Retinal pigment epithelial cell (primary cell): ENCODE measurements at regions not wholly inside any gene's neighbourhood (a gene's known extent, or its start where the extent isn't known, plus 50 kb on each side); places are given as distances from the start of the nearest gene placed in this dataset.

ENCODE experiments used
- DNase-seq: peaks from one replicate; pipeline ENCODE4 v3.0.0-alpha.2; 2010; ENCODE audit warnings: low read depth
- H3K4me3 ChIP-seq: 2 replicates; pipeline ENCODE4 v1.5.1; 2011; ENCODE audit warnings: mild to moderate bottlenecking, low read length, control low read depth, moderate library complexity
- CTCF ChIP-seq: conservative IDR thresholded peaks from 2 replicates; pipeline ENCODE4 v1.5.1; 2011; ENCODE audit warnings: low read depth, low read length, control low read depth, inconsistent platforms

- no peak overlapping the region for H3K4me3 ChIP-seq
- TF ChIP-seq CTCF: no peak
- DNase-seq: no peak
Observed at GRCh38 chr4:38454284-38454683, 209.7 kb upstream of the KLF3 start.

GRCh38 chr4:38455092-38455862 lies 208.7 kb upstream of the KLF3 start:
- H3K4me3 ChIP-seq: no peak overlapping the region
- no peak for DNase-seq
- no peak for TF ChIP-seq CTCF

- DNase-seq: no peak
- TF ChIP-seq CTCF: no peak
- no peak overlapping the region for H3K4me3 ChIP-seq
Observed at GRCh38 chr4:38456096-38456495, 207.9 kb upstream of the KLF3 start.

- no peak for TF ChIP-seq CTCF
- no peak for DNase-seq
- H3K4me3 ChIP-seq: no peak overlapping the region
Observed at GRCh38 chr4:38461342-38461741, 202.7 kb upstream of the KLF3 start.

- TF ChIP-seq CTCF: no peak
- no peak for DNase-seq
- H3K4me3 ChIP-seq: no peak overlapping the region
Observed at GRCh38 chr4:38462367-38463055, 201.5 kb upstream of the KLF3 start.

GRCh38 chr4:38463268-38463958 lies 200.6 kb upstream of the KLF3 start:
- no peak for DNase-seq
- no peak overlapping the region for H3K4me3 ChIP-seq
- TF ChIP-seq CTCF: no peak
